Astrocyte of the spinal cord (primary cell): ENCODE measurements at regions not wholly inside any gene's neighbourhood (a gene's known extent, or its start where the extent isn't known, plus 50 kb on each side); places are given as distances from the start of the nearest gene placed in this dataset.

Experiments used
- DNase-seq: peaks from one replicate; pipeline ENCODE4 v3.0.0; 2011; ENCODE audit warnings: low read depth, low spot score
- H3K4me3 ChIP-seq: 2 replicates; pipeline ENCODE4 v1.5.1; 2011; ENCODE audit warnings: low read depth, mild to moderate bottlenecking, low read length, moderate library complexity
- in situ Hi-C: cut with HindIII; loops from 2 replicates; pipeline ENCODE4 v1.10.0; 2017; ENCODE audit warnings: low sequenced_read_pairs
- TF ChIP-seq, protein P1 (sequence below): IDR thresholded peaks from 2 replicates; pipeline ENCODE4 v1.5.1; 2012; ENCODE audit warnings: low read depth, mild to moderate bottlenecking, low read length, inconsistent platforms

DNA sequence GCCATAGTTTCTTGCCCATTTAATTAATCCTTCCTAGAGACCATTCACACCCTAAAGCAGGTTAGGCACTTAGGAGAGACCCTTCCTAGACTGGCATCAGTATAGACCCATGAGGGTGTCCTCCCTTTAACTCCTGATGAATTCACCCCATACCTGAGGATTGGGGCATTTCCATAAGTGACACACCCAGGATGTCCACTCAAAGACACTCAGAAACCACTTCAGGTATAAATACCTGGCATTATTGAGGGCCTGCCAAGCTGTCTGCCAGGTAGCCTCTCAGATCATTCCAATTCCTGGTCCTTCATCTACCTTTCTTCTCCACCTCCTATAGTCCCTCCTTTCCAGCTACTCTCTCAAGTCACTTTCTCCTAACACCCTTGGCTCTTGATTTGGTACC, 57.5 kb upstream of the SLC14A2 start:
- TF ChIP-seq, protein P1, sequence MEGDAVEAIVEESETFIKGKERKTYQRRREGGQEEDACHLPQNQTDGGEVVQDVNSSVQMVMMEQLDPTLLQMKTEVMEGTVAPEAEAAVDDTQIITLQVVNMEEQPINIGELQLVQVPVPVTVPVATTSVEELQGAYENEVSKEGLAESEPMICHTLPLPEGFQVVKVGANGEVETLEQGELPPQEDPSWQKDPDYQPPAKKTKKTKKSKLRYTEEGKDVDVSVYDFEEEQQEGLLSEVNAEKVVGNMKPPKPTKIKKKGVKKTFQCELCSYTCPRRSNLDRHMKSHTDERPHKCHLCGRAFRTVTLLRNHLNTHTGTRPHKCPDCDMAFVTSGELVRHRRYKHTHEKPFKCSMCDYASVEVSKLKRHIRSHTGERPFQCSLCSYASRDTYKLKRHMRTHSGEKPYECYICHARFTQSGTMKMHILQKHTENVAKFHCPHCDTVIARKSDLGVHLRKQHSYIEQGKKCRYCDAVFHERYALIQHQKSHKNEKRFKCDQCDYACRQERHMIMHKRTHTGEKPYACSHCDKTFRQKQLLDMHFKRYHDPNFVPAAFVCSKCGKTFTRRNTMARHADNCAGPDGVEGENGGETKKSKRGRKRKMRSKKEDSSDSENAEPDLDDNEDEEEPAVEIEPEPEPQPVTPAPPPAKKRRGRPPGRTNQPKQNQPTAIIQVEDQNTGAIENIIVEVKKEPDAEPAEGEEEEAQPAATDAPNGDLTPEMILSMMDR, result no peak
- H3K4me3 ChIP-seq, result no peak overlapping the region
- in situ Hi-C loops, result no loop called here
- no peak for DNase-seq

DNA sequence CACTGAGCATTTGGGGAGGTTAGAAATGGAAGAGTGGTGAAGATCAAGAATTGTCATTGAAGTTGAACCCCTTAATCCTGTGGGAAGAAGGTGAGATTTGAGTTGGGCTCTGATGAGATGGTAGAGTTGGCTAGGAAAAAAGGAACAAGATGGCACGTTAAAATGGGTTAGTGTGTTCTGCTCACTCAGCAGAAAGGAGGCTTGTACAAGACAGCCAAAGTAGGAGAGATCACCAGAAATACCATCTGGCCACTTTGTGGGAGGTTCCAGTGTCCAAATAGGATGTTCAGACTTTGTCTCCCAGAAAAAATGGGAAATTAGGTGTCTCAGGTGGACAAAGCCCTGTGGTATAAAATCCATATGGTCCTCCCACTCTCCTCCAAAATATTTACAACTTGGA, 56.0 kb upstream of the SLC14A2 start:
- no peak for DNase-seq
- no peak overlapping the region for H3K4me3 ChIP-seq
- TF ChIP-seq, protein P1, result no peak
- in situ Hi-C loops, result no loop called here

DNA sequence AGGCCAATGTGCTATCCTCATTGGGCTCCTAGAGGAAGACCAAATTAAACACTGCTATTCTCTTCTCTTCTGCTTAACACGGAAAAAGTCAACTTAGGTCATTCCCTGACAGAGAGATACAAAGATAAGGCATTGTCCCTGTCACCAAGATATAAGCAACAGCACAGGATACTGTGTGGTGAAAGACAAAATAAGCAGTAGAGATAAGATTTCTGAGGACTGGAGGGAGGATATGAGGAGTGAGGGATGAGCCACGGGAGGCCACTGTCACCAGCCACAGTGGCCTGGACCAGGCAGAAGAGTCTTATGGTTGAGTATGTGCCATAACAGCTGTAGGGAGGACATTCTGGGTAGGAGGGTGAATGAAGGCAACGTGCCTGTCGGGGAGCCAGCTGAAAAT, 54.4 kb upstream of the SLC14A2 start:
- DNase-seq, result no peak
- in situ Hi-C loops, result no loop called here
- TF ChIP-seq, protein P1, result no peak
- no peak overlapping the region for H3K4me3 ChIP-seq

DNA sequence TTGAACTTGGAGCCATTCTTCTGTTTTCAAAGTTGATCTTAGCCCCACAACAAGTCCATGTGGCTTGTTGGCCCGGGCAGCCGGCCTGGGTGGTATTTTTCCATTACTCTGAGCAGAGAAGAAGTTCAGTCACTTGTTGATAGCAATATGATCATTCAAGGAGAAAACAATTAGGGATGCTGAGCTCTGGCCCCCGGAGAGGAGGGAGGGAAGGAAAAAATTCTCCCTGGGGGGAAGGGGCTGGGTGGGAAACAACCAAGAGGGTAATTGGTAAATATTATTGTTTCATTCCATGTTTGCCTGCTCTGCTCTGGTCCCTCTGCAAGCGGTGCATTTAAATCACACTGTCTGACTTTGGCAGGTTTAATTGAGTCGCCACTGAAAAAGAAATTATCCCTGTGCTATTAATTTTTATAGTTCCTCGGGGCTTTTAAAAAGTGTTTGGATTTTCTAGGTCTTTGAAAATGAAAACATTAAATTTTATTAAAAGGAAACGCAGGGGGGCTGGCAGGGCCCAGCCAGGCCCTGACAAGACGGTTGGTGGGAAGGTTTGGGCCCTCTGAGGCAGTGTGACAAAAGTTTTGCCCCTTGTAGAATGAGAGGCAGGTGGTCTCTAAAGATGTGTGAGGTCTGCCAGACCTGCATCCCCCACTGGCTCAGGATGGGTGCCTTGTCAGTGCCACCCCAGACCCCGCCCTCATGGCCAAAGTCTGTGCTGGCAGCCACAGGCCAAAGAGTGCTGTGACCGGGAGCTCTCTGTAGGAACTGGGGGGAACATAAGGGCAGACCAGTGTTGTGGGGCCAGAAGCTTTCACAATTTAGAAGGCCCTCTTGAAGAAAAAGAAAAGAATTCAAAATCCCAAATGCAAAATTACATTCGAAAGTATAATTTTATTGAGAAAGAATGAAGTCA, 52.5 kb upstream of the SLC14A2 start:
- TF ChIP-seq, protein P1, result no peak
- no peak overlapping the region for H3K4me3 ChIP-seq
- in situ Hi-C loops, result no loop called here
- no peak for DNase-seq

DNA sequence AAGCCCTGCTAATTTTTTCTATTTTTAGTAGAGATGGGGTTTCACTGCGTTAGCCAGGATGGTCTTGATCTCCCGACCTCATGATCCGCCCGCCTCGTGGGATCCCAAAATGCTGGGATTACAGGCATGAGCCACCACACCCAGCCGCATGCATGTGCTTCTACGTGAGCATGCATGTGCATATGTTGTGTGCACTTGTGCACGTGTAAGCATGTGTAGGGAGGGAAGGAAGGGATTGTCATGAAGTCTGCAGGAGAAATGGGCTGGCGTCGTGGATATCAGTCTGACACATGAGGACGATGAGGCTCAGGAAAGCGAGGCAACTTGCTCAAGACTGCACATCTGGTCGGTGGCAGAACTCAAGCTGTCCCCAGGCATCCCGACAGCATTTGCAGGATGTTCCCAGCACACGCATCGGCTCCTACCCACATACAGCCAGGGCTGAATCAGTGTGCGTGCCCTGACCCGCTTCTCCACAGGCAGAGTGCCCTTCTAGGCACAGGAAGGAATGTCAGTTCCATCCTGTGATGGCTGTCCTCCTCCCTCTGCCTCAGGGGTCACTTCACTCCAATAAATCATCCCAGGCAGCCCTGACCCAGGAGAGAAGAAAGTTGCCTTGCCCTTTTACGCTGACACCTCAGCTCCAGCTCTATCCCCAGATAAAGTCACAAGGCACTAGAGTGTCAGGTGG, 49.9 kb upstream of the SLC14A2 start:
- TF ChIP-seq, protein P1, result no peak
- in situ Hi-C loops, result no loop called here
- no peak overlapping the region for H3K4me3 ChIP-seq
- no peak for DNase-seq
